ENCODE measurements at regions not wholly inside any gene's neighbourhood (a gene's known extent, or its start where the extent isn't known, plus 50 kb on each side); places are given as distances from the start of the nearest gene placed in this dataset.

- Histone ChIP-seq H3K4me1 (peaks cover 4% of the 10 kb centered on the region), H3K36me3 (ENCODE audit: control insufficient read depth, insufficient read depth, low read length) (no peaks in the 10 kb centered on the region), H3K27me3 (replicated peaks; ENCODE audit: control insufficient read depth, insufficient read depth, low read length) (no peaks in the 10 kb centered on the region), H3K4me3 (ENCODE audit: low read depth, low read length) (no peak overlapping the region), H3K9me3 (no peaks in the 10 kb centered on the region; the same call in 1 of the 2 replicates)
- Mint-ChIP-seq H3K27ac (ENCODE audit: unreplicated experiment) (no peak overlapping the region), H3K4me3 (ENCODE audit: unreplicated experiment) (no peak overlapping the region), H3K27me3 (ENCODE audit: insufficient read depth, unreplicated experiment) (no peaks in the 10 kb centered on the region), H3K9me3 (ENCODE audit: unreplicated experiment) (peaks cover 10% of the 10 kb centered on the region), H3K4me1 (ENCODE audit: low read depth, unreplicated experiment) (peaks cover 22% of the 10 kb centered on the region), H3K36me3 (ENCODE audit: insufficient read depth, unreplicated experiment) (peaks cover 10% of the 10 kb centered on the region)
- CTCF ChIA-PET = interaction anchor here (0.5 kb wide), 1 partner anchor 8 kb away, joined by 4 read pairs; no protein-coding TSS in a partner anchor
- POLR2A ChIA-PET = no interaction called here
- no peak for DNase-seq
- TF ChIP-seq, protein P1, sequence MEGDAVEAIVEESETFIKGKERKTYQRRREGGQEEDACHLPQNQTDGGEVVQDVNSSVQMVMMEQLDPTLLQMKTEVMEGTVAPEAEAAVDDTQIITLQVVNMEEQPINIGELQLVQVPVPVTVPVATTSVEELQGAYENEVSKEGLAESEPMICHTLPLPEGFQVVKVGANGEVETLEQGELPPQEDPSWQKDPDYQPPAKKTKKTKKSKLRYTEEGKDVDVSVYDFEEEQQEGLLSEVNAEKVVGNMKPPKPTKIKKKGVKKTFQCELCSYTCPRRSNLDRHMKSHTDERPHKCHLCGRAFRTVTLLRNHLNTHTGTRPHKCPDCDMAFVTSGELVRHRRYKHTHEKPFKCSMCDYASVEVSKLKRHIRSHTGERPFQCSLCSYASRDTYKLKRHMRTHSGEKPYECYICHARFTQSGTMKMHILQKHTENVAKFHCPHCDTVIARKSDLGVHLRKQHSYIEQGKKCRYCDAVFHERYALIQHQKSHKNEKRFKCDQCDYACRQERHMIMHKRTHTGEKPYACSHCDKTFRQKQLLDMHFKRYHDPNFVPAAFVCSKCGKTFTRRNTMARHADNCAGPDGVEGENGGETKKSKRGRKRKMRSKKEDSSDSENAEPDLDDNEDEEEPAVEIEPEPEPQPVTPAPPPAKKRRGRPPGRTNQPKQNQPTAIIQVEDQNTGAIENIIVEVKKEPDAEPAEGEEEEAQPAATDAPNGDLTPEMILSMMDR (IDR thresholded peaks at IDR 0.05; ENCODE audit: insufficient read depth in 1 of 2, low read depth in 1 of 2, low read length in 1 of 2, severe bottlenecking in 1 of 2, unreplicated experiment in 1 of 2) = no peak
- BruUV-seq (replicated peaks) = no TSS peak
- intact Hi-C loops (cut with micrococcal nuclease; ENCODE audit: unreplicated experiment) = loop anchor here (5.0 kb wide), 1 partner anchor 81 kb away; no protein-coding TSS in a partner anchor
These were observed 266.6 kb downstream of the TFCP2L1 start for GRCh38 chr2:121018136-121019061.

DNA sequence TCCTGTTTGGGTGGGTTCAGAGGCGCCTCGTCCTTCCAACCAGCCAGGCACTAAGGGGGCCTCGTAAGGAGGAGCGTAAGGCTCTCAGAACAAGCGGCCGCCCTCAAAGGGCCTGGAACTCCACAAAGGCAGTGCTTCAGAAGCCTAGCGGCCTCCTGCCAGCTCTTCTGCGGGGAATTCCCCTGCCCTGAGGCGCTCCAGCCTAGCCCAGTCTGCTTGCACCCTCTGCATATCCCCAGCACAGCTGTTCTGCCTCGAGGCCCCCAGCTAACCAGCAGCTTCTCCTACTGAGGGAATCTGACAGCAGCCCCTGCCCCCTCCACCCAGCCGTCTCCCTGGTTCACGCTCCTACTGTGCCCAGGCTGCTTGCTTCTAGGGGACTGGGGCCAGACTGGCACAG lies 265.9 kb downstream of the TFCP2L1 start:
- no peaks in the 10 kb centered on the region; the same call in 1 of the 2 replicates for H3K9me3 ChIP-seq
- H3K36me3 ChIP-seq (ENCODE audit: control insufficient read depth, insufficient read depth, low read length) = no peaks in the 10 kb centered on the region
- no peaks in the 10 kb centered on the region for H3K27me3 ChIP-seq (replicated peaks; ENCODE audit: control insufficient read depth, insufficient read depth, low read length)
- BruUV-seq (replicated peaks) = no TSS peak
- ChIA-PET CTCF (interaction anchor here (0.5 kb wide), 1 partner anchor 9 kb away, joined by 4 read pairs; no protein-coding TSS in a partner anchor), POLR2A (no interaction called here)
- peaks cover 4% of the 10 kb centered on the region for H3K4me1 ChIP-seq
- H3K9me3 Mint-ChIP-seq (ENCODE audit: unreplicated experiment) = peaks cover 9% of the 10 kb centered on the region
- peaks cover 10% of the 10 kb centered on the region for H3K36me3 Mint-ChIP-seq (ENCODE audit: insufficient read depth, unreplicated experiment)
- no peak overlapping the region for H3K4me3 Mint-ChIP-seq (ENCODE audit: unreplicated experiment)
- no peak overlapping the region for H3K4me3 ChIP-seq (ENCODE audit: low read depth, low read length)
- no peaks in the 10 kb centered on the region for H3K27me3 Mint-ChIP-seq (ENCODE audit: insufficient read depth, unreplicated experiment)
- intact Hi-C loops (cut with micrococcal nuclease; ENCODE audit: unreplicated experiment) = loop anchor here (5.0 kb wide), 1 partner anchor 82 kb away; no protein-coding TSS in a partner anchor
- TF ChIP-seq, protein P1 (IDR thresholded peaks at IDR 0.05; ENCODE audit: insufficient read depth in 1 of 2, low read depth in 1 of 2, low read length in 1 of 2, severe bottlenecking in 1 of 2, unreplicated experiment in 1 of 2) = no peak
- DNase-seq = no peak
- H3K4me1 Mint-ChIP-seq (ENCODE audit: low read depth, unreplicated experiment) = peaks cover 22% of the 10 kb centered on the region
- H3K27ac Mint-ChIP-seq (ENCODE audit: unreplicated experiment) = no peak overlapping the region

GRCh38 chr2:121019756-121020155 lies 265.2 kb downstream of the TFCP2L1 start:
- no peaks in the 10 kb centered on the region for H3K27me3 ChIP-seq (replicated peaks; ENCODE audit: control insufficient read depth, insufficient read depth, low read length)
- intact Hi-C loops (cut with micrococcal nuclease; ENCODE audit: unreplicated experiment) = loop anchor here (5.0 kb wide), 1 partner anchor 82 kb away; no protein-coding TSS in a partner anchor
- Mint-ChIP-seq H3K4me3 (ENCODE audit: unreplicated experiment) (no peak overlapping the region), H3K27me3 (ENCODE audit: insufficient read depth, unreplicated experiment) (no peaks in the 10 kb centered on the region), H3K4me1 (ENCODE audit: low read depth, unreplicated experiment) (peaks cover 22% of the 10 kb centered on the region), H3K9me3 (ENCODE audit: unreplicated experiment) (peaks cover 9% of the 10 kb centered on the region), H3K27ac (ENCODE audit: unreplicated experiment) (no peak overlapping the region), H3K36me3 (ENCODE audit: insufficient read depth, unreplicated experiment) (peaks cover 10% of the 10 kb centered on the region)
- no TSS peak for BruUV-seq (replicated peaks)
- DNase-seq = no peak
- H3K36me3 ChIP-seq (ENCODE audit: control insufficient read depth, insufficient read depth, low read length) = no peaks in the 10 kb centered on the region
- H3K4me1 ChIP-seq = peaks cover 4% of the 10 kb centered on the region
- TF ChIP-seq, protein P1 (IDR thresholded peaks at IDR 0.05; ENCODE audit: insufficient read depth in 1 of 2, low read depth in 1 of 2, low read length in 1 of 2, severe bottlenecking in 1 of 2, unreplicated experiment in 1 of 2) = no peak
- ChIA-PET POLR2A (no interaction called here), CTCF (no interaction called here)
- H3K9me3 ChIP-seq = no peaks in the 10 kb centered on the region
- H3K4me3 ChIP-seq (ENCODE audit: low read depth, low read length) = no peak overlapping the region

Measured in Caco-2 (cell line).